ENCODE measurements at regions not wholly inside any gene's neighbourhood (a gene's known extent, or its start where the extent isn't known, plus 50 kb on each side); places are given as distances from the start of the nearest gene placed in this dataset.
A peak's percentile ranks its signal among the peaks of the same experiment; 100 is the strongest.
"Not testable (repeated sequence)": the region's sequence is repeated elsewhere in the genome, so short reads cannot be mapped to it uniquely, and the experiment has no call there.

DNA sequence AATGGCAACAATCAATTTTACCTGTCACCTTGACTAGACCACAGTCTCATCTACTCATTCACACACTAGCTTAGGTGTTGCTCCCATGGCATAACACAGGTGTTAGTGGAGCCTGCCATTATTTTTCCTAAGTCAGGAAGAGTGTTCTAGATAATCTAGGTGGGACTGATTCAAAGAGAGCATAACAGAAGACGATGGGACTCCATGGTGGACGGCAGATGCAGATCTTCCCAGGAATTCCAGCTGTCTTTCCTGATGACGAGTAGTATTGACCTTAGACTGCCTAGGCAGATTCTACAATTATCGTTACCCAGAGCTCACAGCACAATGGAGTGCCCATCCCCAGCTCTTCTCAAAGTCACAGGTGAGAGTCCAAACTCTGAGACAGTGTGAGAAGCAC, 589.0 kb downstream of the TMEM121 start:
- H3K4me3 ChIP-seq, result no peak overlapping the region
- no peaks in the 10 kb centered on the region for H3K4me1 ChIP-seq
- CTCF ChIA-PET, result interaction anchor here (1.0 to 1.1 kb wide), 2 partner anchors 11 to 38 kb away, joined by 3 read pairs; no protein-coding TSS in a partner anchor
- no peak for TF ChIP-seq RAD21 (conservative IDR thresholded peaks at IDR 0.05 in 1 of 2, IDR thresholded peaks at IDR 0.05 in 1 of 2)
- TF ChIP-seq NR3C1 (IDR thresholded peaks at IDR 0.05), result no peak
- TF ChIP-seq, protein P1, sequence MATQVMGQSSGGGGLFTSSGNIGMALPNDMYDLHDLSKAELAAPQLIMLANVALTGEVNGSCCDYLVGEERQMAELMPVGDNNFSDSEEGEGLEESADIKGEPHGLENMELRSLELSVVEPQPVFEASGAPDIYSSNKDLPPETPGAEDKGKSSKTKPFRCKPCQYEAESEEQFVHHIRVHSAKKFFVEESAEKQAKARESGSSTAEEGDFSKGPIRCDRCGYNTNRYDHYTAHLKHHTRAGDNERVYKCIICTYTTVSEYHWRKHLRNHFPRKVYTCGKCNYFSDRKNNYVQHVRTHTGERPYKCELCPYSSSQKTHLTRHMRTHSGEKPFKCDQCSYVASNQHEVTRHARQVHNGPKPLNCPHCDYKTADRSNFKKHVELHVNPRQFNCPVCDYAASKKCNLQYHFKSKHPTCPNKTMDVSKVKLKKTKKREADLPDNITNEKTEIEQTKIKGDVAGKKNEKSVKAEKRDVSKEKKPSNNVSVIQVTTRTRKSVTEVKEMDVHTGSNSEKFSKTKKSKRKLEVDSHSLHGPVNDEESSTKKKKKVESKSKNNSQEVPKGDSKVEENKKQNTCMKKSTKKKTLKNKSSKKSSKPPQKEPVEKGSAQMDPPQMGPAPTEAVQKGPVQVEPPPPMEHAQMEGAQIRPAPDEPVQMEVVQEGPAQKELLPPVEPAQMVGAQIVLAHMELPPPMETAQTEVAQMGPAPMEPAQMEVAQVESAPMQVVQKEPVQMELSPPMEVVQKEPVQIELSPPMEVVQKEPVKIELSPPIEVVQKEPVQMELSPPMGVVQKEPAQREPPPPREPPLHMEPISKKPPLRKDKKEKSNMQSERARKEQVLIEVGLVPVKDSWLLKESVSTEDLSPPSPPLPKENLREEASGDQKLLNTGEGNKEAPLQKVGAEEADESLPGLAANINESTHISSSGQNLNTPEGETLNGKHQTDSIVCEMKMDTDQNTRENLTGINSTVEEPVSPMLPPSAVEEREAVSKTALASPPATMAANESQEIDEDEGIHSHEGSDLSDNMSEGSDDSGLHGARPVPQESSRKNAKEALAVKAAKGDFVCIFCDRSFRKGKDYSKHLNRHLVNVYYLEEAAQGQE (IDR thresholded peaks at IDR 0.05), result no peak
- TF ChIP-seq HOXB13 (CRISPR knock-in tag; IDR thresholded peaks at IDR 0.05; ENCODE audit: low read depth), result no peak
- TF ChIP-seq, protein P2, sequence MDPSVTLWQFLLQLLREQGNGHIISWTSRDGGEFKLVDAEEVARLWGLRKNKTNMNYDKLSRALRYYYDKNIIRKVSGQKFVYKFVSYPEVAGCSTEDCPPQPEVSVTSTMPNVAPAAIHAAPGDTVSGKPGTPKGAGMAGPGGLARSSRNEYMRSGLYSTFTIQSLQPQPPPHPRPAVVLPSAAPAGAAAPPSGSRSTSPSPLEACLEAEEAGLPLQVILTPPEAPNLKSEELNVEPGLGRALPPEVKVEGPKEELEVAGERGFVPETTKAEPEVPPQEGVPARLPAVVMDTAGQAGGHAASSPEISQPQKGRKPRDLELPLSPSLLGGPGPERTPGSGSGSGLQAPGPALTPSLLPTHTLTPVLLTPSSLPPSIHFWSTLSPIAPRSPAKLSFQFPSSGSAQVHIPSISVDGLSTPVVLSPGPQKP (IDR thresholded peaks at IDR 0.05; ENCODE audit: low read depth, low read length), result no peak
- no peak for TF ChIP-seq PHF8 (IDR thresholded peaks at IDR 0.05; ENCODE audit: borderline replicate concordance, low read depth)
- no peak for TF ChIP-seq POLR2A (IDR thresholded peaks at IDR 0.05; ENCODE audit: low read length)
- TF ChIP-seq BHLHE40 (IDR thresholded peaks at IDR 0.05; ENCODE audit: low read depth, low read length), result no peak
- TF ChIP-seq, protein P3, sequence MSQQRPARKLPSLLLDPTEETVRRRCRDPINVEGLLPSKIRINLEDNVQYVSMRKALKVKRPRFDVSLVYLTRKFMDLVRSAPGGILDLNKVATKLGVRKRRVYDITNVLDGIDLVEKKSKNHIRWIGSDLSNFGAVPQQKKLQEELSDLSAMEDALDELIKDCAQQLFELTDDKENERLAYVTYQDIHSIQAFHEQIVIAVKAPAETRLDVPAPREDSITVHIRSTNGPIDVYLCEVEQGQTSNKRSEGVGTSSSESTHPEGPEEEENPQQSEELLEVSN (IDR thresholded peaks at IDR 0.05; ENCODE audit: borderline replicate concordance, low read depth), result no peak
- TF ChIP-seq GATA3 (IDR thresholded peaks at IDR 0.05; ENCODE audit: borderline replicate concordance), result no peak
- no peak for TF ChIP-seq MAZ (IDR thresholded peaks at IDR 0.05; ENCODE audit: borderline replicate concordance, low read depth, low read length)
- no peak for TF ChIP-seq MYC (IDR thresholded peaks at IDR 0.05; ENCODE audit: borderline replicate concordance, low read length)
- no peak for TF ChIP-seq TFCP2L1 (CRISPR knock-in tag; IDR thresholded peaks at IDR 0.05)
- TF ChIP-seq, protein P4, sequence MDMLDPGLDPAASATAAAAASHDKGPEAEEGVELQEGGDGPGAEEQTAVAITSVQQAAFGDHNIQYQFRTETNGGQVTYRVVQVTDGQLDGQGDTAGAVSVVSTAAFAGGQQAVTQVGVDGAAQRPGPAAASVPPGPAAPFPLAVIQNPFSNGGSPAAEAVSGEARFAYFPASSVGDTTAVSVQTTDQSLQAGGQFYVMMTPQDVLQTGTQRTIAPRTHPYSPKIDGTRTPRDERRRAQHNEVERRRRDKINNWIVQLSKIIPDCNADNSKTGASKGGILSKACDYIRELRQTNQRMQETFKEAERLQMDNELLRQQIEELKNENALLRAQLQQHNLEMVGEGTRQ (IDR thresholded peaks at IDR 0.05), result no peak
- no peak for TF ChIP-seq HEYL (CRISPR knock-in tag; IDR thresholded peaks at IDR 0.05)
- TF ChIP-seq CEBPB (IDR thresholded peaks at IDR 0.05), result no peak
- 22% methylated on average over 4 of the region's 4 CpGs for WGBS (ENCODE audit: missing lambda C conversion rate)
- DNase-seq (ENCODE audit: low read depth in 1 of 2, low spot score in 1 of 2) (no peak), ATAC-seq (no peak), FAIRE-seq (no peak)
- no peaks in the 10 kb centered on the region for H3K9me3 ChIP-seq
- H3K27ac ChIP-seq, result no peak overlapping the region
- POLR2A ChIA-PET, result no interaction called here
- H3K4me2 ChIP-seq, result no peak overlapping the region

DNA sequence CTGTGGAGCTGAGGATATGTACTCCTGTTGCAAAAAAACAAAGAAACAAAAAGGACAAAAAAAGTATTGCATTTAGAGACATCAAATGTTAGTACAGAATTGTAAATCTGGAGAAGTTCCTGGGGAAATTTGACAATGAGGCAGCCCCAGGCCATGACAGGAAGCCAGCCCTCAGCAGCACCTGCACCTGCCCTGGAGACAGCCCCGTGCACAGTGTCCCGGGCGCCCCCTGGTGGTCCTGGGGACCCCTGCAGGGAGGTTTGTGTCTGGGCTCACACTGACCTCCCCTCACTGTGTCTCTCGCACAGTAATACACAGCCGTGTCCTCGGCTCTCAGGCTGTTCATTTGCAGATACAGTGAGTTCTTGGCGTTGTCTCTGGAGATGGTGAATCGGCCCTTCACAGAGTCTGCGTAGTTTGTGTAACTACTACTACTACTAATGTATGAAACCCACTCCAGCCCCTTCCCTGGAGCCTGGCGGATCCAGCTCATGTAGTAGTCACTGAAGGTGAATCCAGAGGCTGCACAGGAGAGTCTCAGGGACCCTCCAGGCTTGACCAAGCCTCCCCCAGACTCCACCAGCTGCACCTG, 590.1 kb downstream of the TMEM121 start:
- H3K27ac ChIP-seq; H3K4me2 ChIP-seq; DNase-seq (ENCODE audit: low read depth in 1 of 2, low spot score in 1 of 2); FAIRE-seq; POLR2A ChIA-PET; H3K4me1 ChIP-seq; H3K4me3 ChIP-seq; H3K9me3 ChIP-seq: not testable (repeated sequence)
- 16% methylated on average over 5 of the region's 10 CpGs for WGBS (ENCODE audit: missing lambda C conversion rate)
- CTCF ChIA-PET, result interaction anchor here (1.1 to 1.5 kb wide), 2 partner anchors 12 to 440 kb away, joined by 3 to 4 read pairs; no protein-coding TSS in a partner anchor
- ATAC-seq, result peak in 1 of 2 experiments; percentile 46; a peak in 1 of 6 replicates
- peak; percentile 16; the same call in 2 of the 3 replicates for TF ChIP-seq CTCF (IDR thresholded peaks at IDR 0.05)
